ENCODE measurements at regions not wholly inside any gene's neighbourhood (a gene's known extent, or its start where the extent isn't known, plus 50 kb on each side); places are given as distances from the start of the nearest gene placed in this dataset.
A peak's percentile ranks its signal among the peaks of the same experiment; 100 is the strongest.
"Not testable (repeated sequence)": the region's sequence is repeated elsewhere in the genome, so short reads cannot be mapped to it uniquely, and the experiment has no call there.

DNA sequence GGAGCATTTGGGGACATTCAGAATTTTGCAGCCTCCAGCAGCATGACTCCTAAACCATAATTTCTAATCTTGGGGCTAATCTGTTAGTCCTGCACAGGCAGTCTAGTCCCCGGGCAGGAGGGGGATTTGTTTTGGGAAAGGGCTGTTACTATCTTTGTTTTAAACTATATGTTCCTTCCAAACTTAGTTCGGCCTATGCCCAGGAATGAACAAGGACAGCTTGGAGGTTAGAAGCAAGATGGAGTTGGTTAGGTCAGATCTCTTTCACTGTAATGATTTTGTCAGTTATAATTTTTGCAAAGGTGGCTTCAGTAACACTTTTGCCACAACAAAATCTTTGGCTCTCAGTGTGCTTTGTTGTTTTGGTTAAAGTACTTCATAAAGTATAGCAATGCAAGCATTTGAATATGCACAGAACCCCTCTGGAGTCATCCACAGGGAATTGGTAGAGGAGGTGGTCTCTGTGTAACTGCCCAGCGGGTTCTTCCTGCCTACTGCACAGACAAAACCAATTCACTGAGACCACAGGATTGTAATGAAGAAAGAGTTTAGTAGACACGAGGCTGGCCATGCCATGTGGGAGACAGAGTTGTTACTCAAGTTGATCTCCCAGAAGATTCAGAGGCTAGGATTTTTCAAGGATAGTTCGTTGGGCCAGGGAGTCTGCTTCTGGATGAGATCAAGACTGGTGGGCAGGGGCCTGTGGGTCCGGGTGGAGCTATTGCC, 224.1 kb upstream of the MYLIP start:
- DNase-seq (ENCODE audit: low read depth in 2 of 2) = no peak

DNA sequence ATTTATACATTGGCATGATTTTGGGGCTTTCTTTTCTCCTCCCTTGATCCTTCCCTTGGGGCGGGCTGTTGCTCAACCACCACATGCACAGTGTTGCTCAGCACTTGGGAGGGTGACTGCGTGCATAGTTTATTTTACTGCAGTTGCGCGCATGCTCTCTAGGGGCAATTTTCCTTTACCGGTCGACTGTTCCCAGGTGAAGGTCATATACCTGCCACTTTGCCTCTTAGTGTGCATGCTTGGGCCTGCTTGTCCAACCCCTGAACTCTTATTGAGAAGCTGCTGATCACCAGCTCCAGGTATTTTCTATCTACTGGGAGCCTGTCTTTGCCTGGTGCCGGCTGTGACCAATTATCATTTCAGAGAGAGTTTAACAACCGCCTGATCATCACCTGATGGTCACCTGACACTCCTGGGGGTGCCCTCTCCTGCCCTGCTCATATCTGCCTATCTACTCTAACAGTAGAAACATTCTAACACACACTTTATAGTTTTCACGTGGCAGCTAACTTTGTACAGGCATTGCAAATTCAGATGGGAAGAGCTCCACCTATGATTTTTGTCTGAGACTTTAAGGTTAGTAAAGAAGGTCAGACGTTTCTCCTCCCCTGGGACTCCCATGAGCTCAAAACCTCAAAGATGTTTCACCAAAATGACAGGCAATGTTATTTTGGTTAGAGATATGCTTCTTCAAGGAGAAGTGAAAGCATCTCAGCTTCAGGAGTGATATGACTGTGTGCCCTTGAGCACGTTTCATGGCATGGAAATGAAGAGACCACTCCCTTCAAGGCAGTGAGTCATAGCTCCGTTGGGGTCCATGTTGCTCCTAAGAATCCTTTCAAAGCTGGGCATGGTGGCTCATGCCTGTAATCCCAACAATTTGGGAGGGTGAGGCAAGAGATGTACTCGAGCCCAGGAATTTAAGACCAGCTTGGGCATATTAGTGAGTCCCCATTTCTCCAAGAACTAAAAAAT, 227.5 kb upstream of the MYLIP start:
- DNase-seq (ENCODE audit: low read depth in 2 of 2) = no peak

GRCh38 chr6:15898693-15899092, 230.2 kb upstream of the MYLIP start:
- no peak for DNase-seq (ENCODE audit: low read depth in 2 of 2)

DNA sequence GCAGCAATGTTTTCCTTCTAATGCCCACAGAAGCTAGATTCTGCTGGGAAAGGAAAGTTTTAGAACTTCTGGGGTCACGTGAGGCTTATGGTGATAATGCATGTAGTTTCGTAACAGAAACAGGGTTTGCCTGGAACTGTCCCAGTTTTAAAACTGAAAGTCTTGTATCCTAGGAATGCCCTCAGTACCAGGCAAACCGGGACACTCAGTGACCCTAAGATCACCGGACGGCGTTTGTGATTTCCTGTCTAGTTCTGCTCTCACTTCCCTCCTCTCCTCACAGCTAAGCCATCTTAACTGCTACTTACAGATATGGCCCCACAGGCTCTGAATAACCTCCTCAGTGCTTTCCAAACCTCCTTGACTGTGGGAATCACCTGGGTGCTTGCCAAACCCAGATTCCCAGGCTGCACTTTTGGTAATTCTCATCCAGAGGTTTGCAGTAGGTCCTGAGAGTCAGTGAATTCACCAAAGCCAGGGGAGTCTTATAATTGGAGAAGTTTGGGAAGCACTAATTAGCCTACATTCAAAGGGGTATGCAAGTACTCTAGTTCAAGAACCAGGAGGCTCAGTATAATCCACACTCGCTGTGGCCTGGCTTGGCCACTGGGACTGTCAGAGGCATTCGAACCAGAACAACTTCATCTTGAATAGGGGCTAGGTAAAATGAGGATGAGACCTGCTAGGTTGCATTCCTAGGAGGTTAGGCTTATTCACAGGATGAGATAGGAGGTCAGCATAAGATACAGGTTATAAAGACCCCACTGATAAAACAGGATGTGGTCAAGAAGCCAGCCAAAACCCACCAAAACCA, 231.6 kb upstream of the MYLIP start:
- peak; percentile 41 to 88 for DNase-seq (ENCODE audit: low read depth in 2 of 2)

GRCh38 chr6:15894973-15895725, 232.3 kb upstream of the DTNBP1 start:
- no peak for DNase-seq (ENCODE audit: low read depth in 2 of 2)

GRCh38 chr6:15893556-15894253, 230.9 kb upstream of the DTNBP1 start:
- peak; percentile 40 to 67 for DNase-seq (ENCODE audit: low read depth in 2 of 2)

DNA sequence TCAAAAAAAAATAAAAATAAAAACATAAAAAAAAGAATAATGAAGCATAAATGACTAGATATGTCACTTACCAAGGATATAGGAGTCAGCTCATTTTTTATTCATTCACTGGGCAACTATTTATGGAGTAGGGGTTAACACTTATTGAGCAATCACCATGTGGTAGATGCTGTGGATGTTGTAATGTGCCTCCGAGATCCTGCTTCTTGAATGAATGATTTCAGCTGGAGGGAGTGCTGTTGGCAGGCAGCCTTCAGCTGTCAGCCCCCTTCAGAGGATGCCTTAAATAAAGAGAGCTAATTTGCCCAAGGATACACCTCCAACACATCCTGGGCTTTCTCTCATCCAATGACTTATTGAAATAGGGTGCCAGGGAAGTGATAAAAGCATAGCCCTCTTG, 229.5 kb upstream of the DTNBP1 start:
- no peak for DNase-seq (ENCODE audit: low read depth in 2 of 2)

DNA sequence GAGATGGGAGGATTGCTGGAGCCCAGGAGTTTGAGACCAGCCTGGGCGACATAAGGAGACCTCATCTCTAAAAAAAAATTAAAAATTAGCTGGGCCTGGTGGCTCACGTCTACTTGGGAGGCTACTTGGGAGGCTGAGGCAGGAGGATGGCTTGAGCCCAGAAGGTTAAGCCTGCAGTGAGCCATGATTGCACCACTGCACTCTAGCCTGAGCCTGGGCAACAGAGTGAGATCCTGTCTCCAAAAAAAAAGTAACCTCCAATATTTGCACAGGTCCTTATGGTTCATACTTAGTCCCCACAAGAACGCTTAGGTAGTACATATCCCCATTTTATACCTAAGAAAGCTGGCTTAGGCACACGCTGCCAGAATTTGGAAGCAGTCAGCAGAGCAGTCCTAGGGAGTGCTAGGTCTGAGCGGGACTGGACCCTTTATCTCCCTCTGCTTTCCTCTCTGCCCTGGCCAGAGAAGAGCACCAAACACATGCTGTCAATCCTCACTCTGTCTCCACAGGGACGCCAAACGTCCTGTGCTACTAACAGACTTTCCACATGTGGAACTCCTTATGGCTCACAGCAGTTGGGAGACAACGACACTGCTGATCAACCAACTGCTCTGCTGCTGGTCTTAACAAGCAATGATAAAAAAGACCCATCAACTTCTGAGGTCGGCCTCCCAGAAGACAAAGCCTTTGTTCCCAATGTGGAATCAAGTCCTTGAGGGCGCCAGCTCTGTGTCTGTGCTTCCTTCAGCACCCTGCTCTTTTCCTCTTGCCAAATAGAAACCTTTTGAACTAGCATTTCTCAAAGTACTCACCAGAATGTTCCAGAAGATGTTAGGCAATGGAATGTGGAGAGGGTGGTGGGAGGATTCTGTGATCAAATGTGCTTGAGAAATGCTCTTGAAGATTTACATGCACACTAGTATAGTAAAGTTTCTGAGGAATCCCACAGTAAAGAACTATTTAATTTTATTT, 226.3 kb upstream of the DTNBP1 start:
- DNase-seq (ENCODE audit: low read depth in 2 of 2) = no peak

- DNase-seq (ENCODE audit: low read depth in 2 of 2) = no peak
Measured at GRCh38 chr6:15887491-15888461, 224.9 kb upstream of the DTNBP1 start.

- DNase-seq (ENCODE audit: low read depth in 2 of 2) = no peak
Measured at GRCh38 chr6:15885624-15886023, 222.8 kb upstream of the DTNBP1 start.

DNA sequence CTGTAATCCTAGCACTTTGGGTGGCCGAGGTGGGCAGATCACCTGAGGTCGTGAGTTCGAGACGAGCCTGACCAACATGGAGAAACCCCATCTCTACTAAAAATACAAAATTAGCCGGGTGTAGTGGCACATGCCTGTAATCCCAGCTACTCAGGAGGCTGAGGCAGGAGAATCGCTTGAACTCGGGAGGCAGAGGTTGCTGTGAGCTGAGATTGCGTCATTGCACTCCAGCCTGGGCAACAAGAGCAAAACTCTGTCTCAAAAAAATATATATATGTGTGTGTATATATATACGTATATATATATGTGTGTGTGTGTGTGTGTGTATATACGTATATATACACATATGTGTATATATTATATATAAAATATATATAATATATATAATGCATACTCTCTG, 220.8 kb upstream of the DTNBP1 start:
- not testable (repeated sequence) for DNase-seq (ENCODE audit: low read depth in 2 of 2)

- peak; percentile 23 to 73 for DNase-seq (ENCODE audit: low read depth in 2 of 2)
Measured at GRCh38 chr6:15882915-15883314, 220.1 kb upstream of the DTNBP1 start.

DNA sequence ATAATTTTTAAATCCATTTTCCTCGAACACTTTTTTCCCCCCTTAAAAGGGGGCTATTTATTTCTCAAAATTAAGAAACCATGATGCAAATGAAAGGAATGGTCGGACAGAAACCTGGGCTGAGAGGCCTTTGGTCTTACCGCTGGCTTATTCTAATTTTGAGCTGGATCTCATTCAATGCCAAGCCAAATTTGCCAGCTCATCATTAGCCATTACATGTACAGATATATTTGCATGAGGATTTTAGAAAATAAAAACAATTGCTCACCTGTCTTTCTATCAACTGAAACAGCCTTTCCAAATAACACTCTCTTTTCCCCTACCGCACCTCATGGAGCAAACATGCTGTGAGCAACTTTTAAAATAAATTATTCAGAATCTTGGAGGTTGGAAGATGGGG, 219.5 kb upstream of the DTNBP1 start:
- DNase-seq (ENCODE audit: low read depth in 2 of 2) = no peak

GRCh38 chr6:15881150-15881549, 218.3 kb upstream of the DTNBP1 start:
- DNase-seq (ENCODE audit: low read depth in 2 of 2) = peak in 1 of 2 donors; percentile 51

DNA sequence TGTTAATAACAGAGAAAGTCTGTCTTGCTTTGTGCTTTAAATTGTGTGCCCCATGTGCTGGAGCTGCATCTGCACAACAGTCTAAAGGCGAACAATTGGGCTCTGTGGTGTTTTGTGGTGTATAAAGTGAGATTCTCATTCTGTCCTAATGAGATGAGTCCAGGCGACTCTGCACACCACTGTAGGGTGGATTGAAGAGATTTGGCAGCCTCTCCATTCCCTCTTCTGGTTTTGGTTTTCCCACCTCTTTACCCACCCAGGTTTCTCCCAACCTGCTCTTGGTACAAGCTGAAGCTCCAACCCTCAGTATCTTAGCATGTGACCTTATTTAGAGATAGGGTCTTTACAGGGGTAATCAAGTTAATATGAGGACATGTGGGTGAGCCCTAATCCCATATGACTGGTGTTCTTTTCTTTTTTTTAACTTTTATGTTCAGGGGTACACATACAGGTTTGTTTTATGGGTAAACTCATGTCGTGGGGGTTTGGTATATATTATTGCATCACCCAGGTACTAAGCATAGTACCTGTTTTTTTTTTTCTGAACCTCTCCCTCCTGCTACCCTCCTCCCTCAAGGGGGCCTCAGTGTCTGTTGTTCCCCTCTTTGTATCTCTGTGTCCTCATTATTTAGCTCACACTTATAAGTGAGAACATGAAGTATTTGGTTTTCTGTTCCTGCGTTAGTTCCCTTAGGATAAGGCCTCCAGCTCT, 217.6 kb upstream of the DTNBP1 start:
- no peak for DNase-seq (ENCODE audit: low read depth in 2 of 2)

- DNase-seq (ENCODE audit: low read depth in 2 of 2) = peak; percentile 77 to 87
Measured at GRCh38 chr6:15879371-15880261, 216.8 kb upstream of the DTNBP1 start.
